ACC112 (cell line): ENCODE measurements at regions not wholly inside any gene's neighbourhood (a gene's known extent, or its start where the extent isn't known, plus 50 kb on each side); places are given as distances from the start of the nearest gene placed in this dataset.
A peak's percentile ranks its signal among the peaks of the same experiment; 100 is the strongest.

Experiments
- H2AFZ ChIP-seq: fragments of 200-600 bp; sonication (generic); one replicate; pipeline ENCODE4 v1.6.0; 2017; ENCODE audit warnings: antibody characterized with exemption, low read length; ENCODE audit not compliant: unreplicated experiment
- H3K27ac ChIP-seq: fragments of 200-600 bp; sonication (generic); 2 replicates; pipeline ENCODE4 v1.5.1; 2014; ENCODE audit warnings: low read depth, mild to moderate bottlenecking, antibody characterized with exemption, low read length, moderate library complexity
- H3K27me3 ChIP-seq: fragments of 200-600 bp; sonication (generic); 2 replicates; pipeline ENCODE4 v1.6.1; 2014; ENCODE audit warnings: mild to moderate bottlenecking, antibody characterized with exemption, low read length, moderate library complexity, mixed read lengths; ENCODE audit not compliant: insufficient read depth
- H3K36me3 ChIP-seq: fragments of 200-600 bp; sonication (generic); 2 replicates; pipeline ENCODE4 v1.6.1; 2016; ENCODE audit warnings: mild to moderate bottlenecking, antibody characterized with exemption, low read length, moderate library complexity, mixed read lengths; ENCODE audit not compliant: insufficient read depth
- H3K4me1 ChIP-seq: fragments of 200-600 bp; sonication (generic); one replicate; pipeline ENCODE4 v1.6.1; 2016; ENCODE audit warnings: low read length, mixed read lengths; ENCODE audit not compliant: insufficient read depth, unreplicated experiment, control insufficient read depth
- H3K4me3 ChIP-seq: fragments of 200-600 bp; sonication (generic); 2 replicates; pipeline ENCODE4 v1.5.1; 2014; ENCODE audit warnings: mild to moderate bottlenecking, low read depth, low read length
- H3K79me2 ChIP-seq: fragments of 200-600 bp; sonication (generic); one replicate; pipeline ENCODE4 v1.6.0; 2016; ENCODE audit warnings: low read length; ENCODE audit not compliant: control insufficient read depth, unreplicated experiment, insufficient read depth

GRCh38 chr2:19272039-19272438, 86.4 kb downstream of the OSR1 start:
- Histone ChIP-seq H3K36me3 (no peaks in the 10 kb centered on the region), H3K4me3 (no peak overlapping the region), H3K27me3 (no peaks in the 10 kb centered on the region), H3K79me2 (no peaks in the 10 kb centered on the region), H2AFZ (no peak overlapping the region), H3K4me1 (no peaks in the 10 kb centered on the region), H3K27ac (no peak overlapping the region)

- Histone ChIP-seq H3K4me1 (no peaks in the 10 kb centered on the region), H2AFZ (no peak overlapping the region), H3K4me3 (no peak overlapping the region), H3K36me3 (no peaks in the 10 kb centered on the region), H3K79me2 (no peaks in the 10 kb centered on the region), H3K27ac (no peak overlapping the region), H3K27me3 (no peaks in the 10 kb centered on the region)
Observed at GRCh38 chr2:19264852-19265251, 93.6 kb downstream of the OSR1 start.

- Histone ChIP-seq H3K4me3 (no peak overlapping the region), H3K27me3 (no peaks in the 10 kb centered on the region), H3K27ac (no peak overlapping the region), H3K36me3 (no peaks in the 10 kb centered on the region), H3K4me1 (peaks cover 1% of the 10 kb centered on the region), H3K79me2 (no peaks in the 10 kb centered on the region), H2AFZ (no peak overlapping the region)
Observed at GRCh38 chr2:19262150-19262549, 96.3 kb downstream of the OSR1 start.

GRCh38 chr2:19261061-19261460, 97.4 kb downstream of the OSR1 start:
- Histone ChIP-seq H3K79me2 (no peaks in the 10 kb centered on the region), H3K36me3 (no peaks in the 10 kb centered on the region), H3K4me1 (peaks cover 12% of the 10 kb centered on the region), H2AFZ (no peak overlapping the region), H3K27ac (no peak overlapping the region), H3K27me3 (no peaks in the 10 kb centered on the region), H3K4me3 (no peak overlapping the region)

GRCh38 chr2:19256121-19256601, 102.3 kb downstream of the OSR1 start:
- H3K27ac ChIP-seq: peak overlapping the region; percentile 92
- H2AFZ ChIP-seq: no peak overlapping the region
- no peaks in the 10 kb centered on the region for H3K79me2 ChIP-seq
- no peaks in the 10 kb centered on the region for H3K27me3 ChIP-seq
- H3K36me3 ChIP-seq: no peaks in the 10 kb centered on the region
- H3K4me1 ChIP-seq: peaks cover 21% of the 10 kb centered on the region
- no peak overlapping the region; the same call in 1 of the 2 replicates for H3K4me3 ChIP-seq

GRCh38 chr2:19255481-19255880, 102.9 kb downstream of the OSR1 start:
- H2AFZ ChIP-seq: no peak overlapping the region
- no peaks in the 10 kb centered on the region for H3K79me2 ChIP-seq
- H3K4me3 ChIP-seq: no peak overlapping the region; the same call in 1 of the 2 replicates
- peaks cover 21% of the 10 kb centered on the region for H3K4me1 ChIP-seq
- no peaks in the 10 kb centered on the region for H3K36me3 ChIP-seq
- no peaks in the 10 kb centered on the region for H3K27me3 ChIP-seq
- H3K27ac ChIP-seq: peak overlapping the region; percentile 92

GRCh38 chr2:19251554-19251953, 106.9 kb downstream of the OSR1 start:
- Histone ChIP-seq H3K27me3 (no peaks in the 10 kb centered on the region), H3K4me1 (peaks cover 14% of the 10 kb centered on the region), H2AFZ (no peak overlapping the region), H3K4me3 (no peak overlapping the region), H3K27ac (no peak overlapping the region), H3K79me2 (no peaks in the 10 kb centered on the region), H3K36me3 (no peaks in the 10 kb centered on the region)

- Histone ChIP-seq H2AFZ (no peak overlapping the region), H3K4me3 (no peak overlapping the region), H3K36me3 (no peaks in the 10 kb centered on the region), H3K27me3 (no peaks in the 10 kb centered on the region), H3K79me2 (no peaks in the 10 kb centered on the region), H3K4me1 (peaks cover 7% of the 10 kb centered on the region), H3K27ac (no peak overlapping the region)
Observed at GRCh38 chr2:19250906-19251305, 107.5 kb downstream of the OSR1 start.

GRCh38 chr2:19247186-19247585, 111.2 kb downstream of the OSR1 start:
- no peak overlapping the region for H3K4me3 ChIP-seq

GRCh38 chr2:19246496-19246895, 111.9 kb downstream of the OSR1 start:
- Histone ChIP-seq H3K27me3 (no peaks in the 10 kb centered on the region), H3K27ac (no peak overlapping the region), H3K79me2 (no peaks in the 10 kb centered on the region), H2AFZ (no peak overlapping the region), H3K36me3 (no peaks in the 10 kb centered on the region), H3K4me1 (peaks cover 3% of the 10 kb centered on the region), H3K4me3 (no peak overlapping the region)

More at GRCh38 chr2:19247186-19247585, 111.2 kb downstream of the OSR1 start:
- Histone ChIP-seq H2AFZ (no peak overlapping the region), H3K27me3 (no peaks in the 10 kb centered on the region), H3K27ac (no peak overlapping the region), H3K4me1 (peaks cover 3% of the 10 kb centered on the region), H3K79me2 (no peaks in the 10 kb centered on the region), H3K36me3 (no peaks in the 10 kb centered on the region)

- Histone ChIP-seq H3K27me3 (no peaks in the 10 kb centered on the region), H3K27ac (no peak overlapping the region)
Observed at GRCh38 chr2:19244460-19245363, 113.7 kb downstream of the OSR1 start.

More at GRCh38 chr2:19244460-19245363, 113.7 kb downstream of the OSR1 start:
- H3K36me3 ChIP-seq: no peaks in the 10 kb centered on the region
- H2AFZ ChIP-seq: no peak overlapping the region
- no peak overlapping the region for H3K4me3 ChIP-seq
- H3K4me1 ChIP-seq: peaks cover 3% of the 10 kb centered on the region
- H3K79me2 ChIP-seq: no peaks in the 10 kb centered on the region
